Gastrocnemius medialis (tissue), 4 donors: ENCODE measurements at regions not wholly inside any gene's neighbourhood (a gene's known extent, or its start where the extent isn't known, plus 50 kb on each side); places are given as distances from the start of the nearest gene placed in this dataset.

Experiments used
- ATAC-seq, 2 donors: fragments of 150-250 bp; one replicate each; pipeline ENCODE4 v1.9.1; 2016
- DNase-seq, 2 donors: peaks; one replicate each; pipeline ENCODE4 v3.0.0-alpha.2; 2019
- H3K27ac ChIP-seq, 4 donors: fragments of 200-600 bp; sonication (generic); 1 replicate in 1 of 4; 2 replicates in 3 of 4; pipeline ENCODE4 v1.5.1; 2016 to 2018; ENCODE audit warnings: mild to moderate bottlenecking in 2 of 4, moderate library complexity in 1 of 4
- H3K27me3 ChIP-seq, 3 donors: fragments of 200-600 bp; sonication (generic) in 2 of 3; 1 replicate in 1 of 3; 2 replicates in 2 of 3; pipeline versions ENCODE4 v1.5.1 to v1.6.0; 2016 to 2019; ENCODE audit warnings: mild to moderate bottlenecking in 1 of 3, moderate library complexity in 1 of 3
- H3K36me3 ChIP-seq, 2 donors: fragments of 200-600 bp; sonication (generic) in 1 of 2; one replicate each; pipeline ENCODE4 v1.5.1; 2017 to 2018
- H3K4me1 ChIP-seq, 2 donors: fragments of 200-600 bp; sonication (generic) in 1 of 2; one replicate each; pipeline ENCODE4 v1.5.1; 2016 to 2017; ENCODE audit warnings: mild to moderate bottlenecking in 2 of 2
- H3K4me3 ChIP-seq, 4 donors: fragments of 200-600 bp; sonication (generic) in 3 of 4; 1 replicate in 1 of 4; 2 replicates in 3 of 4; pipeline ENCODE4 v1.5.1; 2016 to 2019; ENCODE audit warnings: mild to moderate bottlenecking in 2 of 4
- H3K9me3 ChIP-seq, 3 donors: fragments of 200-600 bp; sonication (generic) in 2 of 3; 1 replicate in 1 of 3; 2 replicates in 2 of 3; pipeline ENCODE4 v1.5.1; 2016 to 2019
- CTCF ChIP-seq, 5 experiments: fragments of 450-650 bp in 3 of 5; fragments of 200-600 bp in 2 of 5; sonication (generic) in 2 of 5; IDR thresholded peaks in 4 of 5; conservative IDR thresholded peaks in 1 of 5; 1 replicate in 4 of 5; 2 replicates in 1 of 5; pipeline ENCODE4 v1.5.1; 2016 to 2019; ENCODE audit warnings: antibody characterized with exemption in 5 of 5, mild to moderate bottlenecking in 3 of 5, moderate library complexity in 3 of 5
- POLR2A ChIP-seq, 2 donors: fragments of 450-650 bp; IDR thresholded peaks; one replicate each; pipeline ENCODE4 v1.6.1; 2017; ENCODE audit warnings: antibody characterized with exemption in 2 of 2, mild to moderate bottlenecking in 2 of 2, moderate library complexity in 2 of 2
- in situ Hi-C, 4 donors: fragments of 200-750 bp; cut with MboI; loops; one replicate each; pipeline versions ENCODE4 v1.15.0 to v1.8.0; 2017; ENCODE audit warnings: low sequenced_read_pairs in 4 of 4
- intact Hi-C: fragments of 100-400 bp; cut with DNase I; formaldehyde crosslinking; loops from one replicate; pipeline ENCODE4 v1.15.1; 2023; ENCODE audit warnings: low total_unique reads

GRCh38 chr6:144909753-144910285 lies 624.7 kb downstream of the UTRN start:
- in situ Hi-C loops (no loop called here), intact Hi-C loops (no loop called here)
- H3K27me3 ChIP-seq: no peaks in the 10 kb centered on the region
- H3K9me3 ChIP-seq: no peaks in the 10 kb centered on the region
- TF ChIP-seq POLR2A (IDR thresholded peaks at IDR 0.05) (no peak), CTCF (IDR thresholded peaks at IDR 0.05 in 4 of 5, conservative IDR thresholded peaks at IDR 0.05 in 1 of 5) (no peak)
- H3K27ac ChIP-seq: no peak overlapping the region
- H3K4me1 ChIP-seq: no peaks in the 10 kb centered on the region
- no peak for ATAC-seq
- no peak for DNase-seq
- no peak overlapping the region for H3K4me3 ChIP-seq
- no peaks in the 10 kb centered on the region for H3K36me3 ChIP-seq

GRCh38 chr6:144911322-144911721 lies 626.2 kb downstream of the UTRN start:
- intact Hi-C loops (no loop called here), in situ Hi-C loops (no loop called here)
- H3K27ac ChIP-seq: no peak overlapping the region
- H3K9me3 ChIP-seq: no peaks in the 10 kb centered on the region
- H3K4me3 ChIP-seq: no peak overlapping the region
- no peaks in the 10 kb centered on the region for H3K4me1 ChIP-seq
- ATAC-seq (no peak), DNase-seq (no peak)
- no peak for TF ChIP-seq CTCF (IDR thresholded peaks at IDR 0.05 in 4 of 5, conservative IDR thresholded peaks at IDR 0.05 in 1 of 5)
- TF ChIP-seq POLR2A (IDR thresholded peaks at IDR 0.05): no peak
- no peaks in the 10 kb centered on the region for H3K27me3 ChIP-seq
- no peaks in the 10 kb centered on the region for H3K36me3 ChIP-seq

DNA sequence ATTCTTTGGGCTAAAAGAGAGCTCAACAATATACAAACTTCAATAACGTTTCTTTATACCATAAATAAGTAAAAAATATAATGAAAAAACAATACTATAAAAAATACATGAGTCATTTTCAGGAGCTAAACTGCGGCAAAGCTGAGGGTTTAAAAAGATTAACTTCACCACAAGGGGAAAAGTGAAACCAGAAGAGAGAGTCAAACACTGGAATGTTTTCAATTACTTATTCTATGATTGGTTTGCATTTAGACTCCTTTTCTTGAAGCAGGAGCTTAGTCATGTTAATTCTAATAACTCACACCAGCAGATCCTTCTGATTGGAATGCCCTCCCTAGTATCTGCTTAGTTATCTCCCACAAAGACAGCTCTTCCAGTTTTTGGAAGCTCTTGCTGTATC lies 627.3 kb downstream of the UTRN start:
- in situ Hi-C loops (no loop called here), intact Hi-C loops (no loop called here)
- TF ChIP-seq CTCF (IDR thresholded peaks at IDR 0.05 in 4 of 5, conservative IDR thresholded peaks at IDR 0.05 in 1 of 5) (no peak), POLR2A (IDR thresholded peaks at IDR 0.05) (no peak)
- no peak for DNase-seq
- Histone ChIP-seq H3K4me3 (no peak overlapping the region), H3K9me3 (no peaks in the 10 kb centered on the region), H3K4me1 (no peaks in the 10 kb centered on the region), H3K27me3 (no peaks in the 10 kb centered on the region), H3K36me3 (no peaks in the 10 kb centered on the region), H3K27ac (no peak overlapping the region)
- no peak for ATAC-seq

- TF ChIP-seq CTCF (IDR thresholded peaks at IDR 0.05 in 4 of 5, conservative IDR thresholded peaks at IDR 0.05 in 1 of 5) (no peak), POLR2A (IDR thresholded peaks at IDR 0.05) (no peak)
- Histone ChIP-seq H3K4me3 (no peak overlapping the region), H3K27me3 (no peaks in the 10 kb centered on the region), H3K36me3 (no peaks in the 10 kb centered on the region), H3K27ac (no peak overlapping the region), H3K9me3 (no peaks in the 10 kb centered on the region), H3K4me1 (no peaks in the 10 kb centered on the region)
- in situ Hi-C loops (no loop called here), intact Hi-C loops (no loop called here)
- no peak for DNase-seq
- ATAC-seq: no peak
Measured at GRCh38 chr6:144918073-144918472, 632.9 kb downstream of the UTRN start.

DNA sequence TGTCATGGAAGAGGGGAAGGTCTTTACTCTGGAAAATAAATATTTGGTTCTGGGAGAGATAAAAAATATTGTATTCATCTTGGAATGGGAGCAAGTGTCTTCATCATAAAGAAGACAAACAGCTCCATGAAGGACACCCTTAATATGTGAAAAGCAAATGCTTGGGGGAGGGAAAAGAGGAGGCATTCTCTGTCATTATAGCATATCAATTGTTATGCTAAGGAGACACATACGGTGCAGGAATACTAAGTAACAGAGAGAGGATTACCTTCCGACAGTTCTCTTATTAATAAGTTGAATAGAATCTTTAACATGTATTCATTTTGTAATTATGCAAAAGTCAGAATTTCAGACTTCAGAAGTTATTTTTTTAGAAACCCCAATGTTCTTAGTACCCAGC lies 634.4 kb downstream of the UTRN start:
- no peak for TF ChIP-seq POLR2A (IDR thresholded peaks at IDR 0.05)
- no peak for TF ChIP-seq CTCF (IDR thresholded peaks at IDR 0.05 in 4 of 5, conservative IDR thresholded peaks at IDR 0.05 in 1 of 5)
- no peak for DNase-seq
- intact Hi-C loops (no loop called here), in situ Hi-C loops (no loop called here)
- no peaks in the 10 kb centered on the region for H3K27me3 ChIP-seq
- H3K9me3 ChIP-seq: no peaks in the 10 kb centered on the region
- H3K36me3 ChIP-seq: no peaks in the 10 kb centered on the region
- no peak for ATAC-seq
- H3K4me1 ChIP-seq: no peaks in the 10 kb centered on the region
- no peak overlapping the region for H3K4me3 ChIP-seq
- H3K27ac ChIP-seq: no peak overlapping the region
